Mesothelial cell of epicardium (in vitro differentiated cells): ENCODE measurements at regions not wholly inside any gene's neighbourhood (a gene's known extent, or its start where the extent isn't known, plus 50 kb on each side); places are given as distances from the start of the nearest gene placed in this dataset.

ENCODE experiments used
- DNase-seq, 2 experiments: peaks; one replicate each; pipeline ENCODE4 v3.0.0; 2021; ENCODE audit warnings: low spot score in 2 of 2; ENCODE audit not compliant: unreplicated experiment in 2 of 2
- H3K27ac Mint-ChIP-seq: 2 replicates; pipeline ENCODE4 v1.8.0; 2021; ENCODE audit warnings: mixed read lengths
- H3K27me3 Mint-ChIP-seq: 2 replicates; pipeline ENCODE4 v1.8.0; 2021; ENCODE audit warnings: low read depth, mixed read lengths
- H3K36me3 Mint-ChIP-seq: 2 replicates; pipeline ENCODE4 v1.8.0; 2021; ENCODE audit warnings: mixed read lengths
- H3K4me1 Mint-ChIP-seq: 2 replicates; pipeline ENCODE4 v1.8.0; 2021; ENCODE audit warnings: mixed read lengths
- H3K4me3 Mint-ChIP-seq: 2 replicates; pipeline ENCODE4 v1.8.0; 2021; ENCODE audit warnings: mild to moderate bottlenecking, moderate library complexity, mixed read lengths
- H3K9me3 Mint-ChIP-seq: 2 replicates; pipeline ENCODE4 v1.8.0; 2021; ENCODE audit warnings: mixed read lengths
- CTCF ChIP-seq: fragments of 200-600 bp; sonication (generic); IDR thresholded peaks from one replicate; pipeline ENCODE4 v1.5.0; 2021; ENCODE audit warnings: antibody characterized with exemption; ENCODE audit not compliant: unreplicated experiment

- Mint-ChIP-seq H3K4me3 (no peak overlapping the region), H3K36me3 (no peaks in the 10 kb centered on the region), H3K9me3 (peaks cover 9% of the 10 kb centered on the region), H3K4me1 (no peaks in the 10 kb centered on the region), H3K27me3 (no peaks in the 10 kb centered on the region), H3K27ac (no peak overlapping the region)
- DNase-seq = no peak
- TF ChIP-seq CTCF = no peak
Measured at GRCh38 chr10:130847170-130847569, 464.4 kb downstream of the TCERG1L start.

- no peaks in the 10 kb centered on the region for H3K4me1 Mint-ChIP-seq
- peaks cover 19% of the 10 kb centered on the region for H3K9me3 Mint-ChIP-seq
- no peak overlapping the region for H3K4me3 Mint-ChIP-seq
- no peaks in the 10 kb centered on the region for H3K27me3 Mint-ChIP-seq
- H3K27ac Mint-ChIP-seq = no peak overlapping the region
- no peaks in the 10 kb centered on the region for H3K36me3 Mint-ChIP-seq
- DNase-seq = no peak
- TF ChIP-seq CTCF = no peak
Measured at GRCh38 chr10:130848855-130849254, 462.7 kb downstream of the TCERG1L start.

GRCh38 chr10:130854151-130854550 lies 457.4 kb downstream of the TCERG1L start:
- TF ChIP-seq CTCF = no peak
- Mint-ChIP-seq H3K4me1 (no peaks in the 10 kb centered on the region), H3K27ac (no peak overlapping the region), H3K27me3 (peaks cover 13% of the 10 kb centered on the region), H3K36me3 (no peaks in the 10 kb centered on the region), H3K9me3 (peaks cover 38% of the 10 kb centered on the region), H3K4me3 (no peak overlapping the region)
- no peak for DNase-seq

GRCh38 chr10:130857631-130858295 lies 453.8 kb downstream of the TCERG1L start:
- Mint-ChIP-seq H3K27ac (no peak overlapping the region), H3K27me3 (peaks cover 15% of the 10 kb centered on the region), H3K4me1 (no peaks in the 10 kb centered on the region), H3K4me3 (no peak overlapping the region), H3K36me3 (no peaks in the 10 kb centered on the region), H3K9me3 (peaks cover 27% of the 10 kb centered on the region)
- TF ChIP-seq CTCF = no peak
- no peak for DNase-seq

- no peak for TF ChIP-seq CTCF
- Mint-ChIP-seq H3K36me3 (no peaks in the 10 kb centered on the region), H3K4me3 (no peak overlapping the region), H3K27me3 (peaks cover 17% of the 10 kb centered on the region), H3K9me3 (peaks cover 19% of the 10 kb centered on the region), H3K4me1 (no peaks in the 10 kb centered on the region), H3K27ac (no peak overlapping the region)
- DNase-seq = no peak
Measured at GRCh38 chr10:130858626-130859025, 452.9 kb downstream of the TCERG1L start.

- TF ChIP-seq CTCF = no peak
- no peak overlapping the region for H3K4me3 Mint-ChIP-seq
- no peaks in the 10 kb centered on the region for H3K36me3 Mint-ChIP-seq
- no peak for DNase-seq
- H3K27me3 Mint-ChIP-seq = peaks cover 18% of the 10 kb centered on the region
- no peak overlapping the region for H3K27ac Mint-ChIP-seq
- H3K9me3 Mint-ChIP-seq = peaks cover 15% of the 10 kb centered on the region
- H3K4me1 Mint-ChIP-seq = peaks cover under 1% of the 10 kb centered on the region
Measured at GRCh38 chr10:130859427-130859826, 452.1 kb downstream of the TCERG1L start.
